K562 (cell line): ENCODE measurements at regions not wholly inside any gene's neighbourhood (a gene's known extent, or its start where the extent isn't known, plus 50 kb on each side); places are given as distances from the start of the nearest gene placed in this dataset.

Experiments used
- ATAC-seq: fragments of 200-7000 bp; cut with Tn5 transposase; 3 replicates; pipeline ENCODE4 v1.9.1; 2020; ENCODE audit warnings: moderate library complexity
- BruUV-seq: library from RNA; stranded (reverse); fragments of 400-500 nt; replicated peaks from 2 replicates; lab custom pipeline; 2021; lab: Mats Ljungman, UMichigan
- CTCF ChIA-PET: fragments of 300-600 bp; formaldehyde crosslinking; extraction: SDS; loops from one replicate; lab custom pipeline; 2021; ENCODE audit warnings: low intra/inter-chr PET ratio; lab: Yijun Ruan, JAX
- POLR2A ChIA-PET: fragments of 300-600, 350-650 bp; sonication (Branson Sonifier 250); formaldehyde crosslinking; extraction: SDS; loops from one replicate; lab custom pipeline; 2021; ENCODE audit warnings: antibody characterized with exemption, inconsistent platforms; lab: Yijun Ruan, JAX
- DNase-seq, 4 experiments: peaks; one replicate each; pipeline versions ENCODE4 v3.0.0 to v3.0.0-alpha.2; 2011 to 2018; ENCODE audit warnings: low spot score in 3 of 4, mixed read lengths in 3 of 4; ENCODE audit errors: extremely low read depth in 1 of 4
- FAIRE-seq: peaks from 2 replicates; lab custom pipeline; 2011; peaks lifted over from hg19 to GRCh38; lab: Jason Lieb, UNC
- H2AFZ ChIP-seq: 2 replicates; pipeline ENCODE4 v1.6.0; 2011; ENCODE audit warnings: low read depth, low read length, control low read depth, inconsistent platforms
- H3K27ac ChIP-seq: fragments of 200-600 bp; 3 replicates; pipeline ENCODE4 v1.8.0; 2011; ENCODE audit warnings: low read depth, mild to moderate bottlenecking, control low read depth, inconsistent platforms, low read length, moderate library complexity, mixed read lengths; ENCODE audit errors: extremely low read depth
- H3K27me3 ChIP-seq, 2 experiments: fragments of 300-600 bp in 1 of 2; 2 replicates in 1 of 2; 3 replicates in 1 of 2; pipeline versions ENCODE4 v1.6.0 to v1.8.0; 2011; ENCODE audit warnings: inconsistent platforms in 2 of 2, low read length in 2 of 2, mild to moderate bottlenecking in 1 of 2, mixed read lengths in 1 of 2, moderate library complexity in 1 of 2; ENCODE audit not compliant: control insufficient read depth in 2 of 2, insufficient read depth in 2 of 2
- H3K36me3 ChIP-seq: fragments of 300-600 bp; 3 replicates; pipeline ENCODE4 v1.8.0; 2011; ENCODE audit warnings: mild to moderate bottlenecking, low read length, inconsistent platforms; ENCODE audit not compliant: control insufficient read depth, insufficient read depth
- H3K4me1 ChIP-seq, 2 experiments: fragments of 200-600 bp in 1 of 2; replicated peaks in 1 of 2; 2 replicates in 1 of 2; 3 replicates in 1 of 2; pipeline versions ENCODE4 v1.5.1 to v1.8.0; 2011; ENCODE audit warnings: inconsistent platforms in 2 of 2, low read length in 2 of 2, mild to moderate bottlenecking in 1 of 2, mixed read lengths in 1 of 2, moderate library complexity in 1 of 2; ENCODE audit not compliant: control insufficient read depth in 2 of 2, insufficient read depth in 2 of 2
- H3K4me2 ChIP-seq: 2 replicates; pipeline ENCODE4 v1.6.1; 2011; ENCODE audit warnings: low read length, control low read depth, inconsistent platforms, mixed read lengths; ENCODE audit not compliant: insufficient read depth
- H3K4me3 ChIP-seq: fragments of 200-600 bp; sonication (generic), shearing (Covaris generic); 2 replicates; pipeline ENCODE4 v1.5.1; 2016; ENCODE audit warnings: control low read depth, inconsistent platforms
- H3K79me2 ChIP-seq: fragments of 200-600 bp; 3 replicates; pipeline ENCODE4 v1.8.0; 2011; ENCODE audit warnings: low read length, inconsistent platforms; ENCODE audit not compliant: control insufficient read depth, insufficient read depth
- H3K9ac ChIP-seq, 2 experiments: 2 replicates each; pipeline versions ENCODE4 v1.6.0 to v1.6.1; 2011; ENCODE audit warnings: low read depth in 2 of 2, low read length in 2 of 2, control low read depth in 1 of 2, inconsistent platforms in 1 of 2, mild to moderate bottlenecking in 1 of 2, mixed read lengths in 1 of 2; ENCODE audit not compliant: insufficient read depth in 1 of 2
- H3K9me1 ChIP-seq: one replicate; pipeline ENCODE4 v1.6.0; 2011; ENCODE audit warnings: inconsistent platforms, mild to moderate bottlenecking, low read length, moderate library complexity; ENCODE audit not compliant: control insufficient read depth, insufficient read depth
- H3K9me3 ChIP-seq: replicated peaks from 2 replicates; pipeline ENCODE4 v1.5.1; 2011; ENCODE audit warnings: low read depth, low read length, inconsistent platforms; ENCODE audit not compliant: control insufficient read depth, insufficient read depth
- H4K20me1 ChIP-seq: replicated peaks from 2 replicates; pipeline ENCODE4 v1.6.1; 2011; ENCODE audit warnings: low read length, inconsistent platforms, mixed read lengths; ENCODE audit not compliant: control insufficient read depth, insufficient read depth
- CHAMP1 ChIP-seq: fragments of 450-650 bp; IDR thresholded peaks from 2 replicates; pipeline ENCODE4 v1.6.1; 2016; ENCODE audit warnings: mild to moderate bottlenecking
- CHD7 ChIP-seq: fragments of 200-600 bp; sonication (generic); IDR thresholded peaks from one replicate; pipeline ENCODE4 v1.6.1; 2012; ENCODE audit warnings: mild to moderate bottlenecking, low read depth, low read length, inconsistent platforms
- DDX20 ChIP-seq: fragments of 450-650 bp; IDR thresholded peaks from 2 replicates; pipeline ENCODE4 v1.6.1; 2016; ENCODE audit warnings: missing genetic modification characterization, low read depth, mild to moderate bottlenecking, missing compliant biosample characterization, moderate library complexity
- NFE2L1 ChIP-seq: fragments of 450-650 bp; IDR thresholded peaks from 2 replicates; pipeline ENCODE4 v1.6.1; 2016; ENCODE audit warnings: missing genetic modification characterization, low read depth, mild to moderate bottlenecking, missing compliant biosample characterization, moderate library complexity, borderline replicate concordance
- POLR2AphosphoS5 ChIP-seq: IDR thresholded peaks from 2 replicates; pipeline ENCODE4 v1.6.1; 2011; ENCODE audit warnings: mild to moderate bottlenecking, low read depth, low read length, moderate library complexity; ENCODE audit not compliant: control insufficient read depth, insufficient read depth
- SAP30 ChIP-seq: fragments of 200-600 bp; sonication (generic); IDR thresholded peaks from 2 replicates; pipeline ENCODE4 v1.6.1; 2012; ENCODE audit warnings: borderline replicate concordance, low read depth, mild to moderate bottlenecking, moderate library complexity, low read length, control low read depth, inconsistent platforms; ENCODE audit not compliant: insufficient read depth, poor library complexity, severe bottlenecking
- SNIP1 ChIP-seq: fragments of 450-650 bp; IDR thresholded peaks from 2 replicates; pipeline ENCODE4 v1.7.1; 2017; ENCODE audit warnings: low read depth, mild to moderate bottlenecking
- ZNF316 ChIP-seq: fragments of 450-650 bp; IDR thresholded peaks from 2 replicates; pipeline ENCODE4 v1.6.1; 2016
- WGBS: fragments of 100-300 bp; shearing (Covaris generic); methylation state at CpG from one replicate; pipeline ENCODE4 v1.1.6; 2016; ENCODE audit warnings: low coverage, mixed read lengths; ENCODE audit not compliant: insufficient coverage; ENCODE audit errors: missing lambda C conversion rate; 5-methylcytosine and 5-hydroxymethylcytosine counted together
- in situ Hi-C: fragments of 300-500 bp; cut with MboI; formaldehyde crosslinking; loops from 4 replicates; pipeline ENCODE4 v1.15.0; 2018; ENCODE audit warnings: inconsistent platforms, mixed read lengths
- intact Hi-C: fragments of 100-400 bp; cut with micrococcal nuclease; formaldehyde crosslinking; loops from 2 replicates; pipeline ENCODE4 v1.14.2; 2022

- Histone ChIP-seq H3K79me2 (no peaks in the 10 kb centered on the region), H3K4me1 (no peaks in the 10 kb centered on the region), H2AFZ (no peak overlapping the region), H3K4me2 (no peak overlapping the region), H3K9me1 (no peaks in the 10 kb centered on the region), H3K27ac (no peak overlapping the region), H3K9ac (no peak overlapping the region), H3K4me3 (no peak overlapping the region), H3K9me3 (no peaks in the 10 kb centered on the region), H3K27me3 (no peaks in the 10 kb centered on the region; a peak in 1 of 5 replicates), H3K36me3 (no peaks in the 10 kb centered on the region), H4K20me1 (no peaks in the 10 kb centered on the region)
- WGBS: 0% methylated on average over 2 of the region's 2 CpGs
- intact Hi-C loops (no loop called here), in situ Hi-C loops (no loop called here)
- ChIA-PET CTCF (no interaction called here), POLR2A (no interaction called here)
- DNase-seq: no peak
- no peak for FAIRE-seq
- no TSS peak for BruUV-seq
- ATAC-seq: no peak
- TF ChIP-seq ZNF316: peak; percentile 65
- no peak for TF ChIP-seq SAP30
- no peak for TF ChIP-seq SNIP1
- TF ChIP-seq CHAMP1: no peak
- TF ChIP-seq NFE2L1 (tag): no peak
- TF ChIP-seq DDX20 (tag): no peak
- no peak for TF ChIP-seq POLR2AphosphoS5
- no peak for TF ChIP-seq CHD7
These were observed 609.1 kb downstream of the UTRN start for GRCh38 chr6:144894240-144894639.
